ENCODE measurements at regions not wholly inside any gene's neighbourhood (a gene's known extent, or its start where the extent isn't known, plus 50 kb on each side); places are given as distances from the start of the nearest gene placed in this dataset.

DNA sequence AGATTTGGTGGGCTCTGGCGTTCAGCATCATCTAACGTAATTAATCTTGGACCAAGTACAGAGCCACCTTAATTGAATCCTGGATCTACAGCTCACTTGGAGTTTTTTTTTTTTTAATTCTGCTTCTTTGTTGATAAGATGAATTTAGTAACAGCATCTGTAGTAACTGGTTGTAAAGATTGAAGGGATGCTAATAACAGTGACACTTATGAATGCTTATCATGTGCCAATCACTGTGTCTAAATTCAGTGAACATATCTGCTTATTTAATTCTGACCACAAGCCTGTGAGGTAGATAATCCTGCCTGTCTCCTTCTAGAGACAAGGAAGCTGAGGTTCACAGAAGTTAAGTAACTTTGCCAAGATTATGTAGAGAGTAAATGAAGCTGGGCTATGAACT is 408.0 kb downstream of the RWDD3 start:
- TF ChIP-seq, protein P1, sequence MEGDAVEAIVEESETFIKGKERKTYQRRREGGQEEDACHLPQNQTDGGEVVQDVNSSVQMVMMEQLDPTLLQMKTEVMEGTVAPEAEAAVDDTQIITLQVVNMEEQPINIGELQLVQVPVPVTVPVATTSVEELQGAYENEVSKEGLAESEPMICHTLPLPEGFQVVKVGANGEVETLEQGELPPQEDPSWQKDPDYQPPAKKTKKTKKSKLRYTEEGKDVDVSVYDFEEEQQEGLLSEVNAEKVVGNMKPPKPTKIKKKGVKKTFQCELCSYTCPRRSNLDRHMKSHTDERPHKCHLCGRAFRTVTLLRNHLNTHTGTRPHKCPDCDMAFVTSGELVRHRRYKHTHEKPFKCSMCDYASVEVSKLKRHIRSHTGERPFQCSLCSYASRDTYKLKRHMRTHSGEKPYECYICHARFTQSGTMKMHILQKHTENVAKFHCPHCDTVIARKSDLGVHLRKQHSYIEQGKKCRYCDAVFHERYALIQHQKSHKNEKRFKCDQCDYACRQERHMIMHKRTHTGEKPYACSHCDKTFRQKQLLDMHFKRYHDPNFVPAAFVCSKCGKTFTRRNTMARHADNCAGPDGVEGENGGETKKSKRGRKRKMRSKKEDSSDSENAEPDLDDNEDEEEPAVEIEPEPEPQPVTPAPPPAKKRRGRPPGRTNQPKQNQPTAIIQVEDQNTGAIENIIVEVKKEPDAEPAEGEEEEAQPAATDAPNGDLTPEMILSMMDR (IDR thresholded peaks at IDR 0.05; ENCODE audit: low read depth, low read length, missing input control), result no peak
- TF ChIP-seq SP1 (IDR thresholded peaks at IDR 0.05) (no peak), RAD21 (IDR thresholded peaks at IDR 0.05) (no peak), YY1 (IDR thresholded peaks at IDR 0.05) (no peak), JUND (IDR thresholded peaks at IDR 0.05) (no peak)
- TF ChIP-seq, protein P2, sequence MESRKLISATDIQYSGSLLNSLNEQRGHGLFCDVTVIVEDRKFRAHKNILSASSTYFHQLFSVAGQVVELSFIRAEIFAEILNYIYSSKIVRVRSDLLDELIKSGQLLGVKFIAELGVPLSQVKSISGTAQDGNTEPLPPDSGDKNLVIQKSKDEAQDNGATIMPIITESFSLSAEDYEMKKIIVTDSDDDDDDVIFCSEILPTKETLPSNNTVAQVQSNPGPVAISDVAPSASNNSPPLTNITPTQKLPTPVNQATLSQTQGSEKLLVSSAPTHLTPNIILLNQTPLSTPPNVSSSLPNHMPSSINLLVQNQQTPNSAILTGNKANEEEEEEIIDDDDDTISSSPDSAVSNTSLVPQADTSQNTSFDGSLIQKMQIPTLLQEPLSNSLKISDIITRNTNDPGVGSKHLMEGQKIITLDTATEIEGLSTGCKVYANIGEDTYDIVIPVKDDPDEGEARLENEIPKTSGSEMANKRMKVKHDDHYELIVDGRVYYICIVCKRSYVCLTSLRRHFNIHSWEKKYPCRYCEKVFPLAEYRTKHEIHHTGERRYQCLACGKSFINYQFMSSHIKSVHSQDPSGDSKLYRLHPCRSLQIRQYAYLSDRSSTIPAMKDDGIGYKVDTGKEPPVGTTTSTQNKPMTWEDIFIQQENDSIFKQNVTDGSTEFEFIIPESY (IDR thresholded peaks at IDR 0.05), result no peak
- TF ChIP-seq, protein P3, sequence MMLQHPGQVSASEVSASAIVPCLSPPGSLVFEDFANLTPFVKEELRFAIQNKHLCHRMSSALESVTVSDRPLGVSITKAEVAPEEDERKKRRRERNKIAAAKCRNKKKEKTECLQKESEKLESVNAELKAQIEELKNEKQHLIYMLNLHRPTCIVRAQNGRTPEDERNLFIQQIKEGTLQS (IDR thresholded peaks at IDR 0.05), result no peak
- TF ChIP-seq, protein P4, sequence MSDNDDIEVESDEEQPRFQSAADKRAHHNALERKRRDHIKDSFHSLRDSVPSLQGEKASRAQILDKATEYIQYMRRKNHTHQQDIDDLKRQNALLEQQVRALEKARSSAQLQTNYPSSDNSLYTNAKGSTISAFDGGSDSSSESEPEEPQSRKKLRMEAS (IDR thresholded peaks at IDR 0.05), result no peak
- TF ChIP-seq, protein P5, sequence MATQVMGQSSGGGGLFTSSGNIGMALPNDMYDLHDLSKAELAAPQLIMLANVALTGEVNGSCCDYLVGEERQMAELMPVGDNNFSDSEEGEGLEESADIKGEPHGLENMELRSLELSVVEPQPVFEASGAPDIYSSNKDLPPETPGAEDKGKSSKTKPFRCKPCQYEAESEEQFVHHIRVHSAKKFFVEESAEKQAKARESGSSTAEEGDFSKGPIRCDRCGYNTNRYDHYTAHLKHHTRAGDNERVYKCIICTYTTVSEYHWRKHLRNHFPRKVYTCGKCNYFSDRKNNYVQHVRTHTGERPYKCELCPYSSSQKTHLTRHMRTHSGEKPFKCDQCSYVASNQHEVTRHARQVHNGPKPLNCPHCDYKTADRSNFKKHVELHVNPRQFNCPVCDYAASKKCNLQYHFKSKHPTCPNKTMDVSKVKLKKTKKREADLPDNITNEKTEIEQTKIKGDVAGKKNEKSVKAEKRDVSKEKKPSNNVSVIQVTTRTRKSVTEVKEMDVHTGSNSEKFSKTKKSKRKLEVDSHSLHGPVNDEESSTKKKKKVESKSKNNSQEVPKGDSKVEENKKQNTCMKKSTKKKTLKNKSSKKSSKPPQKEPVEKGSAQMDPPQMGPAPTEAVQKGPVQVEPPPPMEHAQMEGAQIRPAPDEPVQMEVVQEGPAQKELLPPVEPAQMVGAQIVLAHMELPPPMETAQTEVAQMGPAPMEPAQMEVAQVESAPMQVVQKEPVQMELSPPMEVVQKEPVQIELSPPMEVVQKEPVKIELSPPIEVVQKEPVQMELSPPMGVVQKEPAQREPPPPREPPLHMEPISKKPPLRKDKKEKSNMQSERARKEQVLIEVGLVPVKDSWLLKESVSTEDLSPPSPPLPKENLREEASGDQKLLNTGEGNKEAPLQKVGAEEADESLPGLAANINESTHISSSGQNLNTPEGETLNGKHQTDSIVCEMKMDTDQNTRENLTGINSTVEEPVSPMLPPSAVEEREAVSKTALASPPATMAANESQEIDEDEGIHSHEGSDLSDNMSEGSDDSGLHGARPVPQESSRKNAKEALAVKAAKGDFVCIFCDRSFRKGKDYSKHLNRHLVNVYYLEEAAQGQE (IDR thresholded peaks at IDR 0.05), result no peak

All from liver (tissue), 3 donors.